GM23338 (cell line): ENCODE measurements at regions not wholly inside any gene's neighbourhood (a gene's known extent, or its start where the extent isn't known, plus 50 kb on each side); places are given as distances from the start of the nearest gene placed in this dataset.

Experiments
- ATAC-seq: fragments of 200-7000 bp; cut with Tn5 transposase; 3 replicates; pipeline ENCODE4 v1.9.1; 2020
- DNase-seq: peaks from one replicate; pipeline ENCODE4 v3.0.0-alpha.2; 2015; ENCODE audit warnings: low spot score
- H2AFZ ChIP-seq: fragments of 200-600 bp; sonication (generic); 2 replicates; pipeline ENCODE4 v1.8.0; 2016; ENCODE audit warnings: antibody characterized with exemption, mild to moderate bottlenecking, moderate library complexity
- H3F3A ChIP-seq: fragments of 200-600 bp; sonication (generic); replicated peaks from 2 replicates; pipeline ENCODE4 v1.8.0; 2017; ENCODE audit warnings: antibody characterized with exemption, mixed run types, low read depth
- H3K27ac ChIP-seq: fragments of 200-600 bp; sonication (generic); 2 replicates; pipeline ENCODE4 v1.6.1; 2016; ENCODE audit warnings: low read depth
- H3K27me3 ChIP-seq: fragments of 200-600 bp; sonication (generic); 2 replicates; pipeline ENCODE4 v1.8.0; 2016; ENCODE audit warnings: mild to moderate bottlenecking, mixed run types, moderate library complexity; ENCODE audit not compliant: insufficient read depth
- H3K36me3 ChIP-seq: fragments of 200-600 bp; sonication (generic); 2 replicates; pipeline ENCODE4 v1.8.0; 2016; ENCODE audit warnings: mild to moderate bottlenecking; ENCODE audit not compliant: insufficient read depth
- H3K4me1 ChIP-seq: fragments of 200-600 bp; sonication (generic); 2 replicates; pipeline ENCODE4 v1.8.0; 2016; ENCODE audit warnings: mild to moderate bottlenecking, moderate library complexity; ENCODE audit not compliant: insufficient read depth
- H3K4me2 ChIP-seq: fragments of 200-600 bp; sonication (generic); 2 replicates; pipeline ENCODE4 v1.7.1; 2017; ENCODE audit warnings: mixed run types
- H3K4me3 ChIP-seq: fragments of 200-600 bp; sonication (generic); 2 replicates; pipeline ENCODE4 v1.6.1; 2016; ENCODE audit warnings: mixed run types
- H3K79me2 ChIP-seq: fragments of 200-600 bp; sonication (generic); replicated peaks from 2 replicates; pipeline ENCODE4 v1.8.0; 2017; ENCODE audit warnings: mild to moderate bottlenecking; ENCODE audit not compliant: insufficient read depth
- H3K9me2 ChIP-seq: fragments of 200-600 bp; sonication (generic); 2 replicates; pipeline ENCODE4 v1.8.0; 2017; ENCODE audit not compliant: insufficient read depth
- H4K20me1 ChIP-seq: fragments of 200-600 bp; sonication (generic); replicated peaks from 2 replicates; pipeline ENCODE4 v1.8.0; 2017; ENCODE audit warnings: mild to moderate bottlenecking; ENCODE audit not compliant: insufficient read depth
- H3K27ac Mint-ChIP-seq: 2 replicates; pipeline ENCODE4 v1.8.0; 2020; ENCODE audit warnings: inconsistent platforms, mild to moderate bottlenecking, moderate library complexity, mixed read lengths
- H3K27me3 Mint-ChIP-seq: 3 replicates; pipeline ENCODE4 v1.8.0; 2022; ENCODE audit warnings: low read depth, mild to moderate bottlenecking, moderate library complexity, mixed read lengths, inconsistent platforms; ENCODE audit not compliant: insufficient read depth, poor library complexity
- H3K36me3 Mint-ChIP-seq: 3 replicates; pipeline ENCODE4 v1.8.0; 2021; ENCODE audit warnings: low read depth, mild to moderate bottlenecking, inconsistent platforms, moderate library complexity, mixed read lengths
- H3K4me1 Mint-ChIP-seq: 3 replicates; pipeline ENCODE4 v1.8.0; 2020; ENCODE audit warnings: mild to moderate bottlenecking, inconsistent platforms, mixed read lengths
- H3K4me3 Mint-ChIP-seq: 3 replicates; pipeline ENCODE4 v1.8.0; 2021; ENCODE audit warnings: moderate library complexity, mild to moderate bottlenecking, inconsistent platforms, mixed read lengths
- H3K9me3 Mint-ChIP-seq: 3 replicates; pipeline ENCODE4 v1.8.0; 2020; ENCODE audit warnings: moderate library complexity, mild to moderate bottlenecking, inconsistent platforms, mixed read lengths
- CREB1 ChIP-seq: fragments of 250-450 bp; sonication (Bioruptor Pico); IDR thresholded peaks from 2 replicates; pipeline ENCODE4 v1.5.0; 2020; ENCODE audit warnings: low read depth, mild to moderate bottlenecking, moderate library complexity
- CTCF ChIP-seq, 2 experiments: fragments of 200-600 bp in 1 of 2; sonication (generic) in 1 of 2; conservative IDR thresholded peaks; 2 replicates each; pipeline versions ENCODE4 v1.5.1 to v1.6.1; 2016 to 2017; ENCODE audit warnings: antibody characterized with exemption in 2 of 2, low read depth in 2 of 2, mild to moderate bottlenecking in 2 of 2, moderate library complexity in 1 of 2
- ETS1 ChIP-seq: IDR thresholded peaks from 2 replicates; pipeline ENCODE4 v1.6.1; 2016; ENCODE audit warnings: antibody characterized with exemption
- EZH2 ChIP-seq: fragments of 200-600 bp; sonication (generic); IDR thresholded peaks from one replicate; pipeline ENCODE4 v1.8.0; 2017; ENCODE audit warnings: antibody characterized with exemption, mild to moderate bottlenecking, low read depth; ENCODE audit not compliant: unreplicated experiment
- EZH2phosphoT487 ChIP-seq: fragments of 200-600 bp; sonication (generic); IDR thresholded peaks from one replicate; pipeline ENCODE4 v1.8.1; 2018; ENCODE audit warnings: antibody characterized with exemption; ENCODE audit not compliant: unreplicated experiment
- JUNB ChIP-seq: IDR thresholded peaks from one replicate; pipeline ENCODE4 v1.6.1; 2016; ENCODE audit warnings: antibody characterized with exemption; ENCODE audit not compliant: unreplicated experiment
- NANOG ChIP-seq: IDR thresholded peaks from 2 replicates; pipeline ENCODE4 v1.6.1; 2016; ENCODE audit warnings: antibody characterized with exemption, borderline replicate concordance
- POLR2AphosphoS5 ChIP-seq: IDR thresholded peaks from 2 replicates; pipeline ENCODE4 v1.6.1; 2016; ENCODE audit warnings: antibody characterized with exemption, low read depth
- REST ChIP-seq: IDR thresholded peaks from one replicate; pipeline ENCODE4 v1.6.1; 2018; ENCODE audit warnings: antibody characterized with exemption; ENCODE audit not compliant: unreplicated experiment
- STAT1 ChIP-seq: IDR thresholded peaks from one replicate; pipeline ENCODE4 v1.6.1; 2016; ENCODE audit warnings: antibody characterized with exemption; ENCODE audit not compliant: unreplicated experiment
- ZNF114 ChIP-seq: fragments of 250-450 bp; sonication (Bioruptor Pico); IDR thresholded peaks from 2 replicates; pipeline ENCODE4 v1.5.0; 2020; ENCODE audit warnings: mild to moderate bottlenecking, moderate library complexity
- ZNF331 ChIP-seq: fragments of 250-450 bp; sonication (Bioruptor Pico); IDR thresholded peaks from 2 replicates; pipeline ENCODE4 v1.5.0; 2020; ENCODE audit warnings: low read depth, mild to moderate bottlenecking, moderate library complexity
- ZNF462 ChIP-seq: fragments of 250-450 bp; sonication (Bioruptor Pico); IDR thresholded peaks from 2 replicates; pipeline ENCODE4 v1.5.0; 2020; ENCODE audit warnings: mild to moderate bottlenecking, moderate library complexity

- Mint-ChIP-seq H3K27me3 (peaks cover 6% of the 10 kb centered on the region), H3K9me3 (peaks cover 67% of the 10 kb centered on the region), H3K27ac (no peak overlapping the region), H3K4me1 (no peaks in the 10 kb centered on the region), H3K36me3 (peaks cover 6% of the 10 kb centered on the region; the same call in 1 of the 3 replicates), H3K4me3 (no peak overlapping the region)
- Histone ChIP-seq H3K9me2 (peaks cover 13% of the 10 kb centered on the region; the same call in 1 of the 2 replicates), H3F3A (no peaks in the 10 kb centered on the region), H3K4me1 (no peaks in the 10 kb centered on the region), H3K27me3 (no peaks in the 10 kb centered on the region), H3K36me3 (no peaks in the 10 kb centered on the region), H3K79me2 (no peaks in the 10 kb centered on the region), H3K4me2 (no peak overlapping the region), H2AFZ (no peak overlapping the region), H3K4me3 (no peak overlapping the region), H3K27ac (no peak overlapping the region), H4K20me1 (no peaks in the 10 kb centered on the region)
- DNase-seq (no peak), ATAC-seq (no peak)
- TF ChIP-seq ETS1 (no peak), EZH2 (no peak), NANOG (no peak), EZH2phosphoT487 (no peak), ZNF462 (CRISPR knock-in tag) (no peak), STAT1 (no peak), CTCF (conservative IDR thresholded peaks at IDR 0.05; ENCODE audit: low read depth in 2 of 2) (no peak), JUNB (no peak), REST (no peak), POLR2AphosphoS5 (no peak), CREB1 (CRISPR knock-in tag) (no peak), ZNF331 (CRISPR knock-in tag) (no peak), ZNF114 (CRISPR knock-in tag) (no peak)
Measured at GRCh38 chr11:42311944-42312343, 852.5 kb upstream of the LRRC4C start.
